ENCODE measurements at regions not wholly inside any gene's neighbourhood (a gene's known extent, or its start where the extent isn't known, plus 50 kb on each side); places are given as distances from the start of the nearest gene placed in this dataset.

GRCh38 chrX:33725535-33726210 is 406.4 kb downstream of the FAM47A start:
- TF ChIP-seq, protein P1, sequence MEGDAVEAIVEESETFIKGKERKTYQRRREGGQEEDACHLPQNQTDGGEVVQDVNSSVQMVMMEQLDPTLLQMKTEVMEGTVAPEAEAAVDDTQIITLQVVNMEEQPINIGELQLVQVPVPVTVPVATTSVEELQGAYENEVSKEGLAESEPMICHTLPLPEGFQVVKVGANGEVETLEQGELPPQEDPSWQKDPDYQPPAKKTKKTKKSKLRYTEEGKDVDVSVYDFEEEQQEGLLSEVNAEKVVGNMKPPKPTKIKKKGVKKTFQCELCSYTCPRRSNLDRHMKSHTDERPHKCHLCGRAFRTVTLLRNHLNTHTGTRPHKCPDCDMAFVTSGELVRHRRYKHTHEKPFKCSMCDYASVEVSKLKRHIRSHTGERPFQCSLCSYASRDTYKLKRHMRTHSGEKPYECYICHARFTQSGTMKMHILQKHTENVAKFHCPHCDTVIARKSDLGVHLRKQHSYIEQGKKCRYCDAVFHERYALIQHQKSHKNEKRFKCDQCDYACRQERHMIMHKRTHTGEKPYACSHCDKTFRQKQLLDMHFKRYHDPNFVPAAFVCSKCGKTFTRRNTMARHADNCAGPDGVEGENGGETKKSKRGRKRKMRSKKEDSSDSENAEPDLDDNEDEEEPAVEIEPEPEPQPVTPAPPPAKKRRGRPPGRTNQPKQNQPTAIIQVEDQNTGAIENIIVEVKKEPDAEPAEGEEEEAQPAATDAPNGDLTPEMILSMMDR (IDR thresholded peaks at IDR 0.05; ENCODE audit: low read depth, low read length, poor library complexity, severe bottlenecking), result no peak
- TF ChIP-seq EZH2phosphoT487 (IDR thresholded peaks at IDR 0.05; ENCODE audit: borderline replicate concordance, low read length), result no peak
